GM19438 (cell line): ENCODE measurements at regions not wholly inside any gene's neighbourhood (a gene's known extent, or its start where the extent isn't known, plus 50 kb on each side); places are given as distances from the start of the nearest gene placed in this dataset.

ENCODE experiments used
- ATAC-seq: cut with Tn5 transposase; IDR thresholded peaks from one replicate; pipeline ENCODE4 v1.9.1; 2021; ENCODE audit warnings: low read depth; ENCODE audit not compliant: unreplicated experiment

DNA sequence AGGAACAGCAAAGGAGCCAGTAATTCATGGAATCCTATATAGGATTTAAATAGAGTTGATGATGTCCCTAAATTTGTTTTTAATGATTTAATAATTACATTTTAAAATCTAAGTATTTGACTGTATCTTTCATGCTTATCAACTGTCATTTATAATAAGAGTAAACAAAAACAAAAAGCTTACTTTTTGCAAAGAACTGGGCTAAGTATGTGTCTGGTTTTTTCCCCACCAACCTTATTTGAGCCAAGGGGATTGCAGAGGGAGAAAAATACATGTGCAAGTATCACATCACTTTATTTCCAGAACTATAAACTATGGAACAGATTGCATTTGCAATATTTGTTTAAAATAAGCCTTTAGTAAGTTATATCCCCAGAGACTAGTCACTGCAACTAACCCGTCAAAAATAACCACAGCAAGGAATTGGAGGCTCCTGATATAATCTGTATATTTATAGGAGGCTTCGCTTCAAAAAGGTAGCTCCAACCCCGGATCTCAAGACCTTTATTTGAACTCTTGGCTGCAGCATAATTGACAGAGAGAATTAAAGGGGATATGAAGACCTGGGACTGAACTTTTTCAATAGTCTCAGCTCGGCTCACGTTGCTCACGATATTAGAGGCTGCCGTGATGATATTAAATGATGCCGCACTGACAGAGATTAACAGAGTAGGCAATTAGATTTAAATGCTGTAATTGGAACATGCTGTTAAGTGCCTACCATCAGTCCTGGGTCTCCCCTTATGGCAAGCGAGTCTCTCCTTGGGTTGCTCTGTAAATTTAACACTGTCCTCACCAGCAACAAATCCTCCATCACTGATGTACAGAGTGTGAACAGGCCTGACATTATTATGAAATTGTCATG, 329.1 kb upstream of the NFIA start:
- ATAC-seq = no peak

GRCh38 chr1:60751306-60751705, 331.1 kb upstream of the NFIA start:
- ATAC-seq = no peak

GRCh38 chr1:60747353-60747752, 335.0 kb upstream of the NFIA start:
- ATAC-seq = no peak

- no peak for ATAC-seq
Observed at GRCh38 chr1:60746278-60746791, 336.0 kb upstream of the NFIA start.

GRCh38 chr1:60745484-60745883, 336.9 kb upstream of the NFIA start:
- no peak for ATAC-seq

DNA sequence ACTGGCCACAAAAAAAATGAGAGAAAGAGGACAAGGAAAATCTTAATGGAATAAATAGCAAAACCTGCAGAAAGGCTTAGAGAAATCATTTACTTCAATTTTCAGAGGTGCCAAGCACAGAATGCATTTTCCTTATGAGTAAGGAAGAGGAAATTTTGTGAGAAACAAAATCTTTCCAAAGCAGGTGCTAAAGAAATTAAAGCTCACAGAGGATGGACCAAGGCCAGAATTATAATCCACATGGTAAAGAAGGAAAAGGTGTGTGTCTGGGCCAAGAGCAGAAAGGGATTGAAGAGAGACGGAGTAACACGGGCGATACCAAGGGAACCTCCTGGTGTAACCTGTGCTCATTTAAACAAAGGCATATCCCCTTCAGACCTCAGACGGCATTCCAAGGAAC, 340.0 kb upstream of the NFIA start:
- ATAC-seq = no peak

- no peak for ATAC-seq
Observed at GRCh38 chr1:60740154-60740553, 342.2 kb upstream of the NFIA start.

DNA sequence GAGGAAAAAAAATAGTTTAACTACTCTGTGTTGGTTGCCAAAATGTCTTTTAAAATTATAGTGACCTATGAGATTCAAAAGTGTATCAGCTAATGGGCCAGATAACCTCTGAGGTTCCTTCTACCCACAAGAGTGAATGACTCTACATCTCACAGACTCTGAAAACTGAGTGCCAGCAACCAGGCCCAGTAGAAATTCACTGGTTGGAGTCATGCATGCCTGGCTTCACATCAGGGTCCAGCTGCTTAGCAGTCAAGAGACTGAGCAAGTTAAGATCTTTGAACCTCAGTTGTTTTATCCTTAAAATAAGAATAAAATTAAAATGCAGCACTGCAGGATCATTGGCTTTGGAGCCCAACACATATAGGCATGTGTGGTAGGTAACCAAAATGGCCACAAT, 342.6 kb upstream of the NFIA start:
- no peak for ATAC-seq

DNA sequence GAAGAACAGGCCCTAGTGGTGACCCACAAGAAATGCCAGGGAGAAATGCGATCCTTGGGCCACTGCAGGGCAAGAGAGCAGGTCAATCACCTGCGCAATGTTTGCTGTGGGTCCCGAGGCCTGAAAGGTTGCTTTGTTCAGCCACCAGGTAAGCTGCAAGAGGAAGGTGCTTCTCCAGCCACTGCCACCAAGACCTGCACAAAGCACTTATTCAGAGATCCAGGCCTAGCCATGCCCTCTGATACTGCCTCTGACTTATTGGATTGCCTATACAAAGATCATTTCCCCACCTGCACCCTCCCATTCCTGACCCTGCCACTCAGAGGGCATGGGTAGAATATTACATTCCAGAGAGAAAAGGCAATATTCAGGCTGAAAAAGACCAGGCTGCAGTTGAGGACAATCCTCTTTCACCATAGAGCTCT, 349.4 kb upstream of the NFIA start:
- no peak for ATAC-seq

DNA sequence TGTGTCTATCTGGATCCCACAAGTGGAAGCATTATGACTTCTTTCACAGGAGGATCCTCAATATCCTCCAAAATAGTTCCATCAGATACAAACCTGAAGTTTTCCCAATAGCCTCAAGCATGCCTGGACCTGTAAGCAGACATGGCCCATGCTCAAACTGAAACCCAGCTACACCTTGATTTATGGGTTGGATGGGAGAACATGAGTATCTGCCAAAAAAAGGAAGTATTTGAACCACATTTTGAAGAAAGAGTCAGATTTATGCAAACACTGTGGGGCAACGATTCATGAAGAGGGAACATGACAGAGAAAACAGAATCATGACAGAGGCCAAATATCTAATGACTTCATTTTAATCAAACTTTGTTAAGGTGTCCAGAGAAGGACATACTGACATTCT, 351.0 kb upstream of the NFIA start:
- ATAC-seq = no peak

- ATAC-seq = no peak
Observed at GRCh38 chr1:60727552-60727951, 354.8 kb upstream of the NFIA start.

- ATAC-seq = no peak
Observed at GRCh38 chr1:60716472-60716871, 365.9 kb upstream of the NFIA start.

- ATAC-seq = no peak
Observed at GRCh38 chr1:60715970-60716369, 366.4 kb upstream of the NFIA start.

DNA sequence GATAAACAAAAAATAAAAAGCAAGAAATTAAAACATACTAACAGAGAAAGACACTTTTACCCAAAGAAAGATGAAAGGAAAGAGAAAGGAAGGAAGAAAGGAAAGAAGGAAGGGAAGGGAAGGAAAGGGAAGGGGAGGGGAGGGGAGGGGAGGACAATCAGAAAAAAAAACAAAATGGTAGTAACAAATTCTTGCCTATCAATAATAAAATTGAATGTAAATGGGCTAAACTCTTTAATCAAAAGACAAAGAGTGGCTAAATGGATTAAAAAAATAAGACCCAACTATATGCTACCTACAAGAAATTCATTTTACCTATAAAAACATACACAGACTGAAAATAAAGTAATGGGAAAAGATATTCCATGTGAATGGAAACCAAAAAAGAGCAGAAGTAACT, 372.9 kb upstream of the NFIA start:
- no peak for ATAC-seq

- no peak for ATAC-seq
Observed at GRCh38 chr1:60705026-60705425, 377.3 kb upstream of the NFIA start.

- no peak for ATAC-seq
Observed at GRCh38 chr1:60703155-60703554, 379.2 kb upstream of the NFIA start.

GRCh38 chr1:60699325-60699724, 383.0 kb upstream of the NFIA start:
- no peak for ATAC-seq

GRCh38 chr1:60697204-60697994, 385.0 kb upstream of the NFIA start:
- ATAC-seq = no peak

GRCh38 chr1:60696512-60696911, 385.8 kb upstream of the NFIA start:
- ATAC-seq = no peak

DNA sequence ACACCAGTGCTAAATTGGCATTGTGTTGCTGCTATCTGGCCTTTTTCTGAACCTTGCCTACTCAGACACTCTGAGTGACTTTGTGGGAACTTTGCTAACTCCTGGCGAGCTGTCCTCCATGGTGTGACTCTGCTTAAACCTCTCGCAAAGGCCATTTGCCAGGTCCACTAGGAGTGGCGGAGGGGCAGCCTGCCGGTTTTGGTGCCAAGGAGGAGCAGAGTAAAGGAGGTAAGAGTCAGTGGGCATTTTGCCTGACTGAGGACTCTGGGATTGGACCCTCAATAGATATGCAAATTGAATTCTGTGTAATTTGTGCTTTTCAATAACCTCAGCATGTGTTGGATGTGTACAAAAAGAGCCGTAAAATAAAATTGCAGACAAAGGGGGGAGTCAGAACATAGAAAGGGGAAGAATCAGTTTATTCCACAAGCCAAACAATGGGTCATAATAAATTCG, 386.6 kb upstream of the NFIA start:
- ATAC-seq = no peak

DNA sequence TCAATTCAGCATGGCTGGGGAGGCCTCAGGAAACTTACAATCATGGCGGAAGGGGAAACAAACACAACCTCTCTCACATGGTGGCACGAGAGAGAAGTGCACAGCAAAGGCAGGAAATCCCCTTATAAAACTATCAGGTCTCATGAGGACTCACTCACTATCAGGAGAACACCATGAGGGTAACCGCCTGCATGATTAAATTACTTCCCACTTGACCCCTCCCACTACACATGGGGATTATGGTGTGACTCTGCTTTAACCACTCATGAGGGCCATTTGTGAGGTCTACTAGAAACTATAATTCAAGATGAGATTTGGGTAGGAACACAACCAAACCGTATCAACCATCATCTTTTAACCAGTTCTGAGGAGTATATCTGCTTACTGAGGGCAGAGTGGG, 387.4 kb upstream of the NFIA start:
- no peak for ATAC-seq

- no peak for ATAC-seq
Observed at GRCh38 chr1:60692031-60692430, 390.3 kb upstream of the NFIA start.
